ENCODE measurements at regions not wholly inside any gene's neighbourhood (a gene's known extent, or its start where the extent isn't known, plus 50 kb on each side); places are given as distances from the start of the nearest gene placed in this dataset.
"Not testable (repeated sequence)": the region's sequence is repeated elsewhere in the genome, so short reads cannot be mapped to it uniquely, and the experiment has no call there.

- DNase-seq (ENCODE audit: low read depth in 1 of 2, low spot score in 1 of 2), result no peak
- no peak for TF ChIP-seq JUND (IDR thresholded peaks at IDR 0.05; ENCODE audit: low read depth)
- in situ Hi-C loops (cut with HindIII; ENCODE audit: low pct_unique_long_range_greater_than_20kb, low sequenced_read_pairs), result no loop called here
These were observed 125.1 kb downstream of the PRRX1 start for GRCh38 chr1:170789063-170789462.

- no peak for DNase-seq (ENCODE audit: low read depth in 1 of 2, low spot score in 1 of 2)
- in situ Hi-C loops (cut with HindIII; ENCODE audit: low pct_unique_long_range_greater_than_20kb, low sequenced_read_pairs), result no loop called here
- TF ChIP-seq JUND (IDR thresholded peaks at IDR 0.05; ENCODE audit: low read depth), result no peak
These were observed 126.2 kb downstream of the PRRX1 start for GRCh38 chr1:170790175-170790574.

- DNase-seq (ENCODE audit: low read depth in 1 of 2, low spot score in 1 of 2), result no peak
- in situ Hi-C loops (cut with HindIII; ENCODE audit: low pct_unique_long_range_greater_than_20kb, low sequenced_read_pairs), result no loop called here
- TF ChIP-seq JUND (IDR thresholded peaks at IDR 0.05; ENCODE audit: low read depth), result no peak
These were observed 126.7 kb downstream of the PRRX1 start for GRCh38 chr1:170790651-170791071.

- no peak for TF ChIP-seq JUND (IDR thresholded peaks at IDR 0.05; ENCODE audit: low read depth)
- in situ Hi-C loops (cut with HindIII; ENCODE audit: low pct_unique_long_range_greater_than_20kb, low sequenced_read_pairs), result no loop called here
- no peak for DNase-seq (ENCODE audit: low read depth in 1 of 2, low spot score in 1 of 2)
These were observed 128.0 kb downstream of the PRRX1 start for GRCh38 chr1:170791941-170792340.

GRCh38 chr1:170800265-170800664, 135.1 kb upstream of the MROH9 start:
- in situ Hi-C loops (cut with HindIII; ENCODE audit: low pct_unique_long_range_greater_than_20kb, low sequenced_read_pairs), result no loop called here
- no peak for DNase-seq (ENCODE audit: low read depth in 1 of 2, low spot score in 1 of 2)
- TF ChIP-seq JUND (IDR thresholded peaks at IDR 0.05; ENCODE audit: low read depth), result no peak

GRCh38 chr1:170800812-170801211, 134.5 kb upstream of the MROH9 start:
- in situ Hi-C loops (cut with HindIII; ENCODE audit: low pct_unique_long_range_greater_than_20kb, low sequenced_read_pairs), result no loop called here
- no peak for DNase-seq (ENCODE audit: low read depth in 1 of 2, low spot score in 1 of 2)
- no peak for TF ChIP-seq JUND (IDR thresholded peaks at IDR 0.05; ENCODE audit: low read depth)

GRCh38 chr1:170803711-170804110, 131.6 kb upstream of the MROH9 start:
- in situ Hi-C loops (cut with HindIII; ENCODE audit: low pct_unique_long_range_greater_than_20kb, low sequenced_read_pairs), result no loop called here
- DNase-seq (ENCODE audit: low read depth in 1 of 2, low spot score in 1 of 2), result no peak
- TF ChIP-seq JUND (IDR thresholded peaks at IDR 0.05; ENCODE audit: low read depth), result no peak

GRCh38 chr1:170804419-170804818, 130.9 kb upstream of the MROH9 start:
- in situ Hi-C loops (cut with HindIII; ENCODE audit: low pct_unique_long_range_greater_than_20kb, low sequenced_read_pairs), result no loop called here
- TF ChIP-seq JUND (IDR thresholded peaks at IDR 0.05; ENCODE audit: low read depth), result no peak
- DNase-seq (ENCODE audit: low read depth in 1 of 2, low spot score in 1 of 2), result no peak

GRCh38 chr1:170804879-170805278, 130.5 kb upstream of the MROH9 start:
- DNase-seq (ENCODE audit: low read depth in 1 of 2, low spot score in 1 of 2), result no peak
- TF ChIP-seq JUND (IDR thresholded peaks at IDR 0.05; ENCODE audit: low read depth), result no peak
- in situ Hi-C loops (cut with HindIII; ENCODE audit: low pct_unique_long_range_greater_than_20kb, low sequenced_read_pairs), result no loop called here

GRCh38 chr1:170806961-170807360, 128.4 kb upstream of the MROH9 start:
- in situ Hi-C loops (cut with HindIII; ENCODE audit: low pct_unique_long_range_greater_than_20kb, low sequenced_read_pairs), result no loop called here
- TF ChIP-seq JUND (IDR thresholded peaks at IDR 0.05; ENCODE audit: low read depth), result no peak
- DNase-seq (ENCODE audit: low read depth in 1 of 2, low spot score in 1 of 2), result no peak

GRCh38 chr1:170807432-170807831, 127.9 kb upstream of the MROH9 start:
- in situ Hi-C loops (cut with HindIII; ENCODE audit: low pct_unique_long_range_greater_than_20kb, low sequenced_read_pairs), result no loop called here
- TF ChIP-seq JUND (IDR thresholded peaks at IDR 0.05; ENCODE audit: low read depth), result no peak
- DNase-seq (ENCODE audit: low read depth in 1 of 2, low spot score in 1 of 2), result no peak

- DNase-seq (ENCODE audit: low read depth in 1 of 2, low spot score in 1 of 2), result no peak
- no peak for TF ChIP-seq JUND (IDR thresholded peaks at IDR 0.05; ENCODE audit: low read depth)
- in situ Hi-C loops (cut with HindIII; ENCODE audit: low pct_unique_long_range_greater_than_20kb, low sequenced_read_pairs), result no loop called here
These were observed 127.0 kb upstream of the MROH9 start for GRCh38 chr1:170808216-170808885.

GRCh38 chr1:170811013-170811412, 124.3 kb upstream of the MROH9 start:
- DNase-seq (ENCODE audit: low read depth in 1 of 2, low spot score in 1 of 2); in situ Hi-C loops (cut with HindIII; ENCODE audit: low pct_unique_long_range_greater_than_20kb, low sequenced_read_pairs): not testable (repeated sequence)

GRCh38 chr1:170819781-170820180, 115.6 kb upstream of the MROH9 start:
- TF ChIP-seq JUND (IDR thresholded peaks at IDR 0.05; ENCODE audit: low read depth), result no peak
- in situ Hi-C loops (cut with HindIII; ENCODE audit: low pct_unique_long_range_greater_than_20kb, low sequenced_read_pairs), result no loop called here
- DNase-seq (ENCODE audit: low read depth in 1 of 2, low spot score in 1 of 2), result no peak

All from T47D (cell line).